Upper lobe of left lung (tissue), 4 donors: ENCODE measurements at regions not wholly inside any gene's neighbourhood (a gene's known extent, or its start where the extent isn't known, plus 50 kb on each side); places are given as distances from the start of the nearest gene placed in this dataset.
"Not testable (repeated sequence)": the region's sequence is repeated elsewhere in the genome, so short reads cannot be mapped to it uniquely, and the experiment has no call there.

Source experiments
- CTCF ChIP-seq, 6 experiments: fragments of 450-650 bp in 4 of 6; fragments of 200-600 bp in 2 of 6; sonication (generic) in 2 of 6; IDR thresholded peaks; one replicate each; pipeline ENCODE4 v1.5.1; 2016 to 2019; ENCODE audit warnings: antibody characterized with exemption in 6 of 6
- POLR2AphosphoS5 ChIP-seq, 2 donors: sonication (generic); formaldehyde crosslinking; IDR thresholded peaks; one replicate each; pipeline ENCODE4 v1.5.1; 2017; ENCODE audit warnings: antibody characterized with exemption in 2 of 2

DNA sequence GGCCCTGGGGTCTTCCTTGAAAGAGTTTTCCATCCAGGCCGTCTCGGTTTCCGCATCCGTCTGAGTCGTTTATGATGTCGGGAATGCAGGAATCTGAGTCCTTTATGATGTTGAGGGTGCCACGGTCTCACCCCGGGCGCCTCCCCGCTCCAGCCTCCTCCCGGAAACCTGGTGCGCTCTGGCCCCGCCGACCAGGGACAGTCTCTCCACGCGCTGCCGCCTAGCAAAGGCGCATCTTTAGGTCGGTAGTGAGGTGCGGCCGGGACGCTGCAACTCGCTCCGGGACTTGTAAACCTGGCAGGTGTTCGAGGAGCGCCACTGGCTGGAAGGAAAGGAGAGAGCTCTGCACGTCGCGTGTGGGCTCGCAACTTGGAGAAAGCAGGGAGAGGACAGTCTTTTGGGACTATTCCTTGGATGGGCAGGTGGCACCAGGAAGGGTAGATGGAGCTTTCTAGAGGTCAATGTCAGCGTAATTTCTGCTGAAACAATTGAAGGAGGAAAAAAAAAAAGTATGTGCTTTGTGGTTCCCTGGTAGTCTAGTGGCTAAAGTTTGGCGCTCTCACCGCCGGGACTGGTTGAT, 132.0 kb downstream of the FAM72B start:
- not testable (repeated sequence) for TF ChIP-seq CTCF, POLR2AphosphoS5 (IDR thresholded peaks at IDR 0.05)
